OCI-LY3 (cell line): ENCODE measurements at regions not wholly inside any gene's neighbourhood (a gene's known extent, or its start where the extent isn't known, plus 50 kb on each side); places are given as distances from the start of the nearest gene placed in this dataset.

Source experiments
- EZH2phosphoT487 ChIP-seq: fragments of 200-600 bp; shearing (Covaris generic); IDR thresholded peaks from 2 replicates; pipeline ENCODE4 v1.6.1; 2018; ENCODE audit warnings: antibody characterized with exemption, mixed run types, low read depth
- TF ChIP-seq, protein P1 (sequence below): fragments of 200-600, 300-600 bp; sonication (generic); IDR thresholded peaks from 2 replicates; pipeline ENCODE4 v1.5.1; 2014; ENCODE audit warnings: antibody characterized with exemption, low read length, low read depth

DNA sequence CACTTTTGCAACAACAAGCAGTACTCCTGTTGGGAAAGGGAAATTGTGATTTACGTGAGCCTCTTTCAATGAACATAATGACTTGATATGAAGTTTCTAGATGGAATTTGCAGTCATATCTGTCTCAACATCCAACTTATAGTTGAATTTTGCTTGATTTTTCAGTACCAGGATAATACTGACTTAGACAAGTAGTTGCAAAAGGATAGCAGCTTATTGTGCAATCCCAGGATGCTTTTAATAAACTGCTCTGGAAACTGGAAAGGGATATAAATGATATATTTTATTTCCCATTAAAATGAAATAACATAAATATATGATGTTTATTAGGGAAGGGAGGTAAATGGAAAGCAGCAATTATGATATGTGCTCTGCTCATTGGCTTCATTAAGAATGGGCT, 174.4 kb upstream of the RGMB start:
- TF ChIP-seq, protein P1, sequence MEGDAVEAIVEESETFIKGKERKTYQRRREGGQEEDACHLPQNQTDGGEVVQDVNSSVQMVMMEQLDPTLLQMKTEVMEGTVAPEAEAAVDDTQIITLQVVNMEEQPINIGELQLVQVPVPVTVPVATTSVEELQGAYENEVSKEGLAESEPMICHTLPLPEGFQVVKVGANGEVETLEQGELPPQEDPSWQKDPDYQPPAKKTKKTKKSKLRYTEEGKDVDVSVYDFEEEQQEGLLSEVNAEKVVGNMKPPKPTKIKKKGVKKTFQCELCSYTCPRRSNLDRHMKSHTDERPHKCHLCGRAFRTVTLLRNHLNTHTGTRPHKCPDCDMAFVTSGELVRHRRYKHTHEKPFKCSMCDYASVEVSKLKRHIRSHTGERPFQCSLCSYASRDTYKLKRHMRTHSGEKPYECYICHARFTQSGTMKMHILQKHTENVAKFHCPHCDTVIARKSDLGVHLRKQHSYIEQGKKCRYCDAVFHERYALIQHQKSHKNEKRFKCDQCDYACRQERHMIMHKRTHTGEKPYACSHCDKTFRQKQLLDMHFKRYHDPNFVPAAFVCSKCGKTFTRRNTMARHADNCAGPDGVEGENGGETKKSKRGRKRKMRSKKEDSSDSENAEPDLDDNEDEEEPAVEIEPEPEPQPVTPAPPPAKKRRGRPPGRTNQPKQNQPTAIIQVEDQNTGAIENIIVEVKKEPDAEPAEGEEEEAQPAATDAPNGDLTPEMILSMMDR, result no peak
- no peak for TF ChIP-seq EZH2phosphoT487
